GM23338 (cell line): ENCODE measurements at regions not wholly inside any gene's neighbourhood (a gene's known extent, or its start where the extent isn't known, plus 50 kb on each side); places are given as distances from the start of the nearest gene placed in this dataset.
"Not testable (repeated sequence)": the region's sequence is repeated elsewhere in the genome, so short reads cannot be mapped to it uniquely, and the experiment has no call there.

Experiments
- ATAC-seq: fragments of 200-7000 bp; cut with Tn5 transposase; 3 replicates; pipeline ENCODE4 v1.9.1; 2020
- DNase-seq: peaks from one replicate; pipeline ENCODE4 v3.0.0-alpha.2; 2015; ENCODE audit warnings: low spot score
- H2AFZ ChIP-seq: fragments of 200-600 bp; sonication (generic); 2 replicates; pipeline ENCODE4 v1.8.0; 2016; ENCODE audit warnings: antibody characterized with exemption, mild to moderate bottlenecking, moderate library complexity
- H3F3A ChIP-seq: fragments of 200-600 bp; sonication (generic); replicated peaks from 2 replicates; pipeline ENCODE4 v1.8.0; 2017; ENCODE audit warnings: antibody characterized with exemption, mixed run types, low read depth
- H3K27ac ChIP-seq: fragments of 200-600 bp; sonication (generic); 2 replicates; pipeline ENCODE4 v1.6.1; 2016; ENCODE audit warnings: low read depth
- H3K27me3 ChIP-seq: fragments of 200-600 bp; sonication (generic); 2 replicates; pipeline ENCODE4 v1.8.0; 2016; ENCODE audit warnings: mild to moderate bottlenecking, mixed run types, moderate library complexity; ENCODE audit not compliant: insufficient read depth
- H3K36me3 ChIP-seq: fragments of 200-600 bp; sonication (generic); 2 replicates; pipeline ENCODE4 v1.8.0; 2016; ENCODE audit warnings: mild to moderate bottlenecking; ENCODE audit not compliant: insufficient read depth
- H3K4me1 ChIP-seq: fragments of 200-600 bp; sonication (generic); 2 replicates; pipeline ENCODE4 v1.8.0; 2016; ENCODE audit warnings: mild to moderate bottlenecking, moderate library complexity; ENCODE audit not compliant: insufficient read depth
- H3K4me2 ChIP-seq: fragments of 200-600 bp; sonication (generic); 2 replicates; pipeline ENCODE4 v1.7.1; 2017; ENCODE audit warnings: mixed run types
- H3K4me3 ChIP-seq: fragments of 200-600 bp; sonication (generic); 2 replicates; pipeline ENCODE4 v1.6.1; 2016; ENCODE audit warnings: mixed run types
- H3K79me2 ChIP-seq: fragments of 200-600 bp; sonication (generic); replicated peaks from 2 replicates; pipeline ENCODE4 v1.8.0; 2017; ENCODE audit warnings: mild to moderate bottlenecking; ENCODE audit not compliant: insufficient read depth
- H3K9me2 ChIP-seq: fragments of 200-600 bp; sonication (generic); 2 replicates; pipeline ENCODE4 v1.8.0; 2017; ENCODE audit not compliant: insufficient read depth
- H4K20me1 ChIP-seq: fragments of 200-600 bp; sonication (generic); replicated peaks from 2 replicates; pipeline ENCODE4 v1.8.0; 2017; ENCODE audit warnings: mild to moderate bottlenecking; ENCODE audit not compliant: insufficient read depth
- H3K27ac Mint-ChIP-seq: 2 replicates; pipeline ENCODE4 v1.8.0; 2020; ENCODE audit warnings: inconsistent platforms, mild to moderate bottlenecking, moderate library complexity, mixed read lengths
- H3K27me3 Mint-ChIP-seq: 3 replicates; pipeline ENCODE4 v1.8.0; 2022; ENCODE audit warnings: low read depth, mild to moderate bottlenecking, moderate library complexity, mixed read lengths, inconsistent platforms; ENCODE audit not compliant: insufficient read depth, poor library complexity
- H3K36me3 Mint-ChIP-seq: 3 replicates; pipeline ENCODE4 v1.8.0; 2021; ENCODE audit warnings: low read depth, mild to moderate bottlenecking, inconsistent platforms, moderate library complexity, mixed read lengths
- H3K4me1 Mint-ChIP-seq: 3 replicates; pipeline ENCODE4 v1.8.0; 2020; ENCODE audit warnings: mild to moderate bottlenecking, inconsistent platforms, mixed read lengths
- H3K4me3 Mint-ChIP-seq: 3 replicates; pipeline ENCODE4 v1.8.0; 2021; ENCODE audit warnings: moderate library complexity, mild to moderate bottlenecking, inconsistent platforms, mixed read lengths
- H3K9me3 Mint-ChIP-seq: 3 replicates; pipeline ENCODE4 v1.8.0; 2020; ENCODE audit warnings: moderate library complexity, mild to moderate bottlenecking, inconsistent platforms, mixed read lengths

DNA sequence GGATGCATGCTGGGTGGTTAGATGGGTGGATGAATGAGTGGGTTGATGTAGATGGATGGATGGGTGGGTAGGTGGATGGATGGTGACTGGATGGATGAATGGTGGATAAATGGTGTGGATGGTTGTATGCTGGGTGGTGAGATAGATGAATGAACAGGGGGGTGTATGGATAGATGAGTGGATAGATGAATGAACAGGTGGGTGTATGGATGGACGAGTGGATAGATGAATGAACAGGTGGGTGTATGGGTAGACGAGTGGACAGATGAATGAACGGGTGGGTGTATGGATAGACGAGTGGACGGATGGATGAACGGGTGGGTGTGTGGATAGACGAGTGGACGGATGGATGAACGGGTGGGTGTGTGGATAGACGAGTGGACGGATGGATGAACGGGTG, 108.2 kb downstream of the NPIPB11 start:
- not testable (repeated sequence) for H3K27ac ChIP-seq, H3K9me3 Mint-ChIP-seq

DNA sequence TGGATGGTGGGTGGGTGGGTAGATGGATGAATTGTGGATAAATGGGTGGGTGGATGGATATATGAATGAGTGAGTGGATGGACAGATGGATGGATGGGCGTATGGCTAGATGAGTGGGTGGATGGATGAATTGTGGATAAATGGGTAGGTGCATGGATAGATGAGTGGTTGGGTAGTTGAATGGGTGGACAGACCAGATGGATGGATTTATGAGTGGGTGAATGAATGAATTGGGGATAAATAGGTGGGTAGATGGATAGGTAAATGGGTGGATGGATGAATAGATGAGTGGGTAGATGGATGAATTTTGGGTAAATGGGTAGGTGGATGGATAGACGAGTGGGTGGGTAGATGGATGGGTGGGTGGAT, 108.7 kb downstream of the NPIPB11 start:
- H3K4me2 ChIP-seq, H3K27me3 Mint-ChIP-seq, H3F3A ChIP-seq, H3K9me2 ChIP-seq, H3K4me3 ChIP-seq, H3K4me1 ChIP-seq, H3K4me1 Mint-ChIP-seq, H3K27ac Mint-ChIP-seq, H3K79me2 ChIP-seq, H3K27me3 ChIP-seq, H3K36me3 Mint-ChIP-seq, H3K36me3 ChIP-seq, H4K20me1 ChIP-seq, H2AFZ ChIP-seq, ATAC-seq, H3K4me3 Mint-ChIP-seq, H3K27ac ChIP-seq, H3K9me3 Mint-ChIP-seq, DNase-seq: not testable (repeated sequence)

More for the DNA sequence above, 108.2 kb downstream of the NPIPB11 start:
- not testable (repeated sequence) for H3K27me3 Mint-ChIP-seq, H3K36me3 ChIP-seq, H3K4me3 ChIP-seq, H3K9me2 ChIP-seq, H3K36me3 Mint-ChIP-seq, H3K27ac Mint-ChIP-seq, DNase-seq, H3K4me1 ChIP-seq, H3K79me2 ChIP-seq, H3F3A ChIP-seq, H2AFZ ChIP-seq, H3K27me3 ChIP-seq, ATAC-seq, H3K4me1 Mint-ChIP-seq, H3K4me3 Mint-ChIP-seq, H4K20me1 ChIP-seq, H3K4me2 ChIP-seq

DNA sequence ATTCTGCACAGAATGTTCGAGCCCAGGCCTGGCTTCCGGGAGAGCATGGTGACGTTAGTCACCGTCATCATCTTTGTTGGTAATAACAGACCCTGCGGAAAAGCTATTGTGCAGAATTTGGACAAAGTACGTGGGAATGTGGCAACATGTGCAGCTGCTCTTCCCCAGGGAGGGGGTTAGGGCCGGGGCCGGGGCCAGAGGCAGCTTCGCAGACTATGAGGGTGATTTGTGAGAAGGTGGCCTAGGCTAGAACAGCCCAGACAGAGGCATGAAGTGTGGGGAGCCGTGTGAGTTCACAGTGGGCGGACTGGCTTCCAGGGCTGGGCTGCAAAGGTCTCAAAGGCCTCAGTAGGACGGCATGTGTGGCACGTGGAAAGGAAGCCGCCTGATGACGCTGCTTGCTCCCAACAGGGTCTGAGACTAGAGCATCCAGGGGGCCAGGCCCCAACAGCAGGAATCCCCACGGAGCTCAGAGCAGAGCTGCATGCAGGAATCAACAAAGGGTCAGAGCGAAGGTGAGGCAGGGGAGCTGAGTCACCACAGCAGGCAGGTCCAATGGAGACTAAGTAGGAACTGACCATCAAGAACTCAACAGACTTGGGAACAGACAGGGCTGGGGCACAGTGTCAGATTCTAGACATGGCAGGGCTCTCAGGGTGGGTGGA, 109.2 kb downstream of the NPIPB11 start:
- not testable (repeated sequence) for H3K27me3 Mint-ChIP-seq, H3K4me1 Mint-ChIP-seq, H3K27ac Mint-ChIP-seq, H3K36me3 ChIP-seq, H3F3A ChIP-seq, H3K79me2 ChIP-seq, ATAC-seq, H3K4me2 ChIP-seq, H3K27ac ChIP-seq, H3K4me3 ChIP-seq, H3K4me3 Mint-ChIP-seq, H3K4me1 ChIP-seq, H2AFZ ChIP-seq, H3K36me3 Mint-ChIP-seq, H4K20me1 ChIP-seq, H3K9me2 ChIP-seq, H3K27me3 ChIP-seq, H3K9me3 Mint-ChIP-seq, DNase-seq

DNA sequence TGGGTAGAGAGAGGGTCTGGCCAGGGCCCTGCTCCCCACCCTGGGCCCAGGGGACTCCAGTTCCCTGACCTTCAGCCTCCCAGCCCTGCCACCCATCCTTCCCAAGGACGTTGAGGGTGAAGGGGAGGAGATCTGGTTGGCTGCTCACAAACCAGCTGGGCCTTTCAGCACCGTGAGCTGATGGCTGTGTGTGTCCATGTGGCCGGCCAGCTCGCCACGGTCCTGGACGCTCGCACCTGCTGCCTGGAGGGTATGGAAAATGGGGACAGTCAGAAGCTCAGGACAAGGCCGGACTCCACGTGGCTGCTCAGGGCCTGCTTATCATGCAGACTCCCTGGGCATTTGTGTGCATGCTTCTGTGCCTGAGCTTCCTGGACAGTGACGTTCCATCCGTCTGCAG, 110.3 kb downstream of the NPIPB11 start:
- ATAC-seq, H3K4me3 ChIP-seq, H3K36me3 Mint-ChIP-seq, H3K4me1 ChIP-seq, H4K20me1 ChIP-seq, H3K27me3 ChIP-seq, H3K4me2 ChIP-seq, H3K9me2 ChIP-seq, H3K79me2 ChIP-seq, H3K4me3 Mint-ChIP-seq, H3K9me3 Mint-ChIP-seq, H3K36me3 ChIP-seq, DNase-seq, H3K4me1 Mint-ChIP-seq, H3F3A ChIP-seq, H3K27ac ChIP-seq, H2AFZ ChIP-seq, H3K27ac Mint-ChIP-seq, H3K27me3 Mint-ChIP-seq: not testable (repeated sequence)

DNA sequence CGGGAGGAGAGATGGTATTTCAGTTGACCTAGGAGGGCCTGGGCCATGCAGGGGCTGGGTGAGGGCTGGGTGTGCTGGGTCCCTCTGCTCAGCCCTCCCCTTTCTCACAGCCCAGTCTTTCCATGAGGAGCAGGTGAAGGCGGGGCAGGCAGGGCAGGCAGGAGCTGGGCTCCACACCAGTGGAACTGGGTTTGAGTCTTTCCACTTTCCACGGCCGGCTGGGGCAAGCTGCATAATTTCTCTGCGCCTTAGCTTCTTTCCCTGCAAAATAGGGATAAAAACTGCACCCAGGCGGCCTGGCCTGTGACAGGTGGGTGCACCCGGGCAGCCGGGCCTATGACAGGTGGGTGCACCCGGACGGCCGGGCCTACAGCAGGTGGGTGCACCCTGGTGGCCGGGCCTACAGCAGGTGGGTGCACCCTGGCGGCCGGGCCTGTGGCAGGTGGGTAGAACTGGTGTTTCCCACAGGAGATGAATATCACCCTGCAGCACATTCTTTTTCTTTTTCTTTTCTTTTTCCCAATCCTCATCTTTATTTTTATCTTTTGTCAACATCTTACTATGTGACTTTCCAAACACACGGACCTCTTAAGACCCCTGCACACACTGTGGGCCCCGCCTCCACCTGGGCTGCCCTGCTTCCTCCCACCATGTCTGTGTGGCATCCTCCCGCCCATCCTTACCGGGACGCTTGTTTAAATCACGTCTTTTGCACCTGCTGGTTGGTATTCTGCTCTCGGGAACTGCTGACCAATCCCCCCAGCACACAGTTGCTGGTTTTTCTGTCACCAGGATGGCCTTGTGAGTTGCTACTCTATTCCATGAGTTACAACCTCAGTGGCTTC, 111.3 kb downstream of the NPIPB11 start:
- H3K9me3 Mint-ChIP-seq, H3K4me3 ChIP-seq, H3K4me3 Mint-ChIP-seq, H4K20me1 ChIP-seq, H3K27me3 ChIP-seq, H3K27ac Mint-ChIP-seq, H3F3A ChIP-seq, H3K4me1 ChIP-seq, H3K36me3 ChIP-seq, H2AFZ ChIP-seq, H3K27ac ChIP-seq, H3K36me3 Mint-ChIP-seq, H3K79me2 ChIP-seq, ATAC-seq, DNase-seq, H3K27me3 Mint-ChIP-seq, H3K4me1 Mint-ChIP-seq, H3K9me2 ChIP-seq, H3K4me2 ChIP-seq: not testable (repeated sequence)

DNA sequence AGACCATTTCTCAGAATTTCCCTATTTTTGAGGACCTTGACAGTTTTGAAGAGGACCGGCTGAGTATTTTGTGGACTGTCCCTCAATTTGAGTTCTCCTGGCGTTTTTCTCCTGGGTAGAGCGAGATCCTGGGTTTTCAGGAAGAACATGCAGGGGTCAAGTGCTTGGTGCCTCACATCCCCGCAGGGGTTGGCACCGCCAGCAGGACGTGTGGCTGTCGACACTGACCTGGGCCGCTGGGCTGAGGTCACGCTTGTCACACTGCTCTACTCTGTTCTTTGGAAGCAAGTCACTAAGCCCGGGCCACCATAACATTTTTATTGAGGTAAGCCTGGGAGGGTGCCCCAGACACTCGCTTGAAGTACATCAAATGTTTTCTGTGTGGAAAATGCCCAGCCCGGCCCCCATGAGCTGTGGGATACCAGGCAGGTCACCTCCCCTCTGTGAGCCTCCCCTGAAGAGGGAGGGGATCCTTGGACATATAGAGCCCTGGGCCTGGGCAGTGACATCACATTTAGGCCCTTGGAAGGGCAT, 112.0 kb downstream of the NPIPB11 start:
- not testable (repeated sequence) for H3K27me3 Mint-ChIP-seq, H3K4me3 Mint-ChIP-seq, ATAC-seq, H3K36me3 Mint-ChIP-seq, H3K4me1 Mint-ChIP-seq, H3K4me1 ChIP-seq, H3K27me3 ChIP-seq, H3K9me2 ChIP-seq, H3K27ac ChIP-seq, H3K4me2 ChIP-seq, DNase-seq, H4K20me1 ChIP-seq, H3F3A ChIP-seq, H3K36me3 ChIP-seq, H3K9me3 Mint-ChIP-seq, H3K79me2 ChIP-seq, H3K27ac Mint-ChIP-seq, H3K4me3 ChIP-seq, H2AFZ ChIP-seq
